ENCODE measurements at regions not wholly inside any gene's neighbourhood (a gene's known extent, or its start where the extent isn't known, plus 50 kb on each side); places are given as distances from the start of the nearest gene placed in this dataset.

GRCh38 chr16:13426736-13427135 is 493.2 kb upstream of the ERCC4 start:
- TF ChIP-seq, protein P1, sequence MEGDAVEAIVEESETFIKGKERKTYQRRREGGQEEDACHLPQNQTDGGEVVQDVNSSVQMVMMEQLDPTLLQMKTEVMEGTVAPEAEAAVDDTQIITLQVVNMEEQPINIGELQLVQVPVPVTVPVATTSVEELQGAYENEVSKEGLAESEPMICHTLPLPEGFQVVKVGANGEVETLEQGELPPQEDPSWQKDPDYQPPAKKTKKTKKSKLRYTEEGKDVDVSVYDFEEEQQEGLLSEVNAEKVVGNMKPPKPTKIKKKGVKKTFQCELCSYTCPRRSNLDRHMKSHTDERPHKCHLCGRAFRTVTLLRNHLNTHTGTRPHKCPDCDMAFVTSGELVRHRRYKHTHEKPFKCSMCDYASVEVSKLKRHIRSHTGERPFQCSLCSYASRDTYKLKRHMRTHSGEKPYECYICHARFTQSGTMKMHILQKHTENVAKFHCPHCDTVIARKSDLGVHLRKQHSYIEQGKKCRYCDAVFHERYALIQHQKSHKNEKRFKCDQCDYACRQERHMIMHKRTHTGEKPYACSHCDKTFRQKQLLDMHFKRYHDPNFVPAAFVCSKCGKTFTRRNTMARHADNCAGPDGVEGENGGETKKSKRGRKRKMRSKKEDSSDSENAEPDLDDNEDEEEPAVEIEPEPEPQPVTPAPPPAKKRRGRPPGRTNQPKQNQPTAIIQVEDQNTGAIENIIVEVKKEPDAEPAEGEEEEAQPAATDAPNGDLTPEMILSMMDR (IDR thresholded peaks at IDR 0.05; ENCODE audit: insufficient read depth, low read depth, low read length), result no peak
- no peak for DNase-seq (ENCODE audit: low read depth)
- no peak overlapping the region for H3K4me3 ChIP-seq (ENCODE audit: low read depth, low read length)
- no peaks in the 10 kb centered on the region for H3K36me3 ChIP-seq (ENCODE audit: control insufficient read depth, insufficient read depth, low read length)
- POLR2A ChIA-PET, result no interaction called here
- CTCF ChIA-PET, result interaction anchor here (0.5 kb wide), 1 partner anchor 144 kb away, joined by 3 read pairs; no protein-coding TSS in a partner anchor
- H3K27me3 ChIP-seq (ENCODE audit: control insufficient read depth, insufficient read depth, low read length), result no peaks in the 10 kb centered on the region

DNA sequence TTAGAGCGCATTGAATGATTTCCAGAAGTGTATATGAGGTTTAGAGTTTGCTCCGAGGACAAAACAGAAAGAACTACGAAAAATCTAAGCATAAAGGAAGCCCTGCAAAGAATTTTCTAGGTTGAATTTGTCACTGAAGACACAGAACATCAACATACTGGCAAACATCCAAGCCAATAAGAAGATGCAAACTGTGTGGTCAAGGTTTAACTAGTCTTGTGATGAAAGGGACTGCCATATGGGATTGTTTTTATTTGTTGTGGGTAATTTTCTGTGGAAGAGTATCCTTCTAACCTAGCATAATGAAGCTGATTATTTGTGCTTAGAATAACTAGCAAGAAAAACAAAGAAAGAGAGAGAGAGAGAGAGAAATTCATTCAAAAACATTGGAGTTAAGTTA is 492.0 kb upstream of the ERCC4 start:
- POLR2A ChIA-PET, result no interaction called here

GRCh38 chr16:13429416-13429815 is 490.5 kb upstream of the ERCC4 start:
- ChIA-PET POLR2A (no interaction called here), CTCF (no interaction called here)
- TF ChIP-seq, protein P1 (IDR thresholded peaks at IDR 0.05; ENCODE audit: insufficient read depth, low read depth, low read length), result no peak
- DNase-seq (ENCODE audit: low read depth), result no peak
- H3K27me3 ChIP-seq (ENCODE audit: control insufficient read depth, insufficient read depth, low read length), result no peaks in the 10 kb centered on the region
- no peak overlapping the region for H3K4me3 ChIP-seq (ENCODE audit: low read depth, low read length)
- no peaks in the 10 kb centered on the region for H3K36me3 ChIP-seq (ENCODE audit: control insufficient read depth, insufficient read depth, low read length)

More for the DNA sequence above, 492.0 kb upstream of the ERCC4 start:
- no peaks in the 10 kb centered on the region for H3K36me3 ChIP-seq (ENCODE audit: control insufficient read depth, insufficient read depth, low read length)
- no peaks in the 10 kb centered on the region for H3K27me3 ChIP-seq (ENCODE audit: control insufficient read depth, insufficient read depth, low read length)
- CTCF ChIA-PET, result no interaction called here
- no peak for DNase-seq (ENCODE audit: low read depth)
- TF ChIP-seq, protein P1 (IDR thresholded peaks at IDR 0.05; ENCODE audit: insufficient read depth, low read depth, low read length), result no peak
- H3K4me3 ChIP-seq (ENCODE audit: low read depth, low read length), result no peak overlapping the region

DNA sequence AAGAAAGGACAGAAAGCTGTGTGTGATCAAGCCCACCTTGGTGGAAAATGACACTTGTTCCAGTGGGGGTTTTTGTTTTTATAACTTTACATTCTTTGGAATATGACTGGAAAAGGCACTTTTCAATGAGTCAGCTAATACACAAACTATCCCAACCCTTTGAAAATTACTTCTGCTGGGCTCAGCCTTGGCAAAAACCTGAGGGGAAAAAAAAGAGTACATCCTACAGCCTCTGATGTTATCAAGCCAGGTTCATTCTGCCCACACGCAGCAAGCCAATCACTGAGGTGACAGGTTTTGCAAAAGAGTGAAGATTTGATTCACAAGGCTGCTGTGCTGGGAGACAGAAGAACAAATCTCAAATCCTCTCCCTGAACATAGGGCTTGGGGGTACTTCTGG is 484.5 kb upstream of the ERCC4 start:
- Histone ChIP-seq H3K4me3 (ENCODE audit: low read depth, low read length) (no peak overlapping the region), H3K36me3 (ENCODE audit: control insufficient read depth, insufficient read depth, low read length) (no peaks in the 10 kb centered on the region), H3K27me3 (ENCODE audit: control insufficient read depth, insufficient read depth, low read length) (no peaks in the 10 kb centered on the region)
- TF ChIP-seq, protein P1 (IDR thresholded peaks at IDR 0.05; ENCODE audit: insufficient read depth, low read depth, low read length), result no peak
- DNase-seq (ENCODE audit: low read depth), result no peak
- POLR2A ChIA-PET, result no interaction called here
- CTCF ChIA-PET, result no interaction called here

DNA sequence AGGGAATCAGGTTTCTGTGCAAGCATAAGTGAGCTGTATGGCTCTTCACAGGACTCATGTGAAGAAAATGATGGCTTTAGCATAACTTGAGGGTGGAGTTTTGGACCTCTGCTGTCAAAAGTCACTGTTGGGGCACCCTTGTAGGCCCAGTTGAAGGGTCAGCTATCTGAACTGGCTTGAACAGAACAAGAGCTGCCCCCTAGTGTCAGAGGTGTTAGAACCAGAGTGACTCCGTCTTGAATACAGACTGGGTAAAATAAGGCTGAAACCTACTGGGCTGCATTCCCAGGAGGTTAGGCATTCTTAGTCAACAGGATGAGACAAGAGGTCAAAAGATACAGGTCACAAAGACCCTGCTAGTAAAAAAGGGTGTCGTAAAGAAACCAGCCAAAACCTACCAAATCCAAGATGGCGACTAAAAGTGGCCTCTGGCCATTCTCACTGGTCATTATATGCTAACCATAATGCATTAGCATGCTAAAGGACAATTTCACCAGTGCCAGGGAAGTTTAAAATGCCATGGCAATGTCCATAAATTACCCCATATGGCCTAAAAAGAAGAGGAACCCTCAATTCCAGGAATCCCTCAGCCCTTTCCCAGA is 484.0 kb upstream of the ERCC4 start:
- Histone ChIP-seq H3K36me3 (ENCODE audit: control insufficient read depth, insufficient read depth, low read length) (no peaks in the 10 kb centered on the region), H3K27me3 (ENCODE audit: control insufficient read depth, insufficient read depth, low read length) (no peaks in the 10 kb centered on the region), H3K4me3 (ENCODE audit: low read depth, low read length) (no peak overlapping the region)
- DNase-seq (ENCODE audit: low read depth), result no peak
- ChIA-PET POLR2A (no interaction called here), CTCF (no interaction called here)
- TF ChIP-seq, protein P1 (IDR thresholded peaks at IDR 0.05; ENCODE audit: insufficient read depth, low read depth, low read length), result no peak
